ENCODE measurements at regions not wholly inside any gene's neighbourhood (a gene's known extent, or its start where the extent isn't known, plus 50 kb on each side); places are given as distances from the start of the nearest gene placed in this dataset.
A peak's percentile ranks its signal among the peaks of the same experiment; 100 is the strongest.

- H2BK120ac ChIP-seq (replicated peaks; ENCODE audit: low read depth, low read length), result no peak overlapping the region
- no peaks in the 10 kb centered on the region for H4K20me1 ChIP-seq (replicated peaks in 1 of 2; ENCODE audit: control insufficient read depth in 1 of 2, insufficient read depth in 2 of 2, low read length in 2 of 2)
- no peak overlapping the region for H2AFZ ChIP-seq (ENCODE audit: low read length)
- TF ChIP-seq RAD21 (IDR thresholded peaks at IDR 0.05 in 1 of 2, conservative IDR thresholded peaks at IDR 0.05 in 1 of 2; ENCODE audit: low read depth in 2 of 2, low read length in 2 of 2) (peak; percentile 79), CTCF (IDR thresholded peaks at IDR 0.05; ENCODE audit: control extremely low read depth in 1 of 3, insufficient read depth in 1 of 3, low read depth in 1 of 3, low read length in 3 of 3) (peak in 2 of 3 experiments; percentile 24 to 45; a peak in 2 of 4 replicates), SIX5 (IDR thresholded peaks at IDR 0.05; ENCODE audit: low read depth, low read length) (no peak)
- H3K27me3 ChIP-seq (replicated peaks in 1 of 4; ENCODE audit: control insufficient read depth in 3 of 4, extremely low read depth in 1 of 4, insufficient read depth in 3 of 4, low read length in 3 of 4), result no peaks in the 10 kb centered on the region
- H3K4me3 ChIP-seq (ENCODE audit: extremely low read depth in 1 of 4, insufficient read depth in 2 of 4, low read depth in 3 of 4, low read length in 4 of 4), result no peak overlapping the region
- CTCF ChIA-PET (ENCODE audit: partially characterized antibody), result interaction anchor here (0.5 to 1.1 kb wide), 9 partner anchors 10 to 823 kb away, joined by 3 to 4 read pairs (median 3); no protein-coding TSS in a partner anchor
- H4K91ac ChIP-seq (replicated peaks; ENCODE audit: insufficient read length, low read length), result no peak overlapping the region
- H3K4ac ChIP-seq (replicated peaks; ENCODE audit: insufficient read length, low read depth, low read length), result no peak overlapping the region
- H3K23ac ChIP-seq (ENCODE audit: insufficient read length), result no peak overlapping the region
- no peak overlapping the region for H4K8ac ChIP-seq (ENCODE audit: extremely low read depth, insufficient read depth, low read length)
- no peak overlapping the region for H3K27ac ChIP-seq (ENCODE audit: low read depth, low read length)
- H3K14ac ChIP-seq (ENCODE audit: insufficient read length), result no peak overlapping the region
- no peak overlapping the region for H4K5ac ChIP-seq (ENCODE audit: insufficient read length, low read depth, low read length)
- H3K9me3 ChIP-seq (ENCODE audit: insufficient read depth in 2 of 2, low read depth in 1 of 2, low read length in 1 of 2), result no peaks in the 10 kb centered on the region
- no peak overlapping the region for H2AK5ac ChIP-seq (ENCODE audit: low read depth, low read length)
- H2BK5ac ChIP-seq (ENCODE audit: low read depth, low read length), result no peak overlapping the region
- H3K18ac ChIP-seq (ENCODE audit: extremely low read depth, low read length), result no peak overlapping the region
- H2BK20ac ChIP-seq (ENCODE audit: low read length), result no peak overlapping the region
- H3K4me1 ChIP-seq (replicated peaks in 1 of 4; ENCODE audit: control insufficient read depth in 3 of 4, insufficient read depth in 4 of 4, low read length in 3 of 4), result no peaks in the 10 kb centered on the region
- H2BK15ac ChIP-seq (ENCODE audit: low read length), result no peak overlapping the region
- no peak for DNase-seq (ENCODE audit: low read depth in 1 of 2, low spot score in 2 of 2)
- no peak overlapping the region for H2BK12ac ChIP-seq (ENCODE audit: low read depth, low read length)
- no peaks in the 10 kb centered on the region for H3K36me3 ChIP-seq (ENCODE audit: control insufficient read depth in 2 of 4, insufficient read depth in 4 of 4, low read length in 3 of 4)
- no peak overlapping the region for H3K9ac ChIP-seq (replicated peaks in 1 of 4; ENCODE audit: extremely low read depth in 1 of 4, low read depth in 3 of 4, low read length in 3 of 4)
- WGBS, 2 experiments (ENCODE audit: extremely low coverage in 1 of 2, insufficient coverage in 1 of 2, insufficient read length in 1 of 2, insufficient replicate concordance in 2 of 2, low coverage in 1 of 2, low lambda C conversion rate in 2 of 2, missing lambda C conversion rate in 1 of 2), result 72% methylated on average over 2 of the region's 2 CpGs; no CpG with 5 or more reads in 1 of the 2 experiments
- H3K23me2 ChIP-seq (ENCODE audit: low read depth, low read length), result no peaks in the 10 kb centered on the region
- H3K79me2 ChIP-seq (ENCODE audit: control insufficient read depth in 1 of 2, insufficient read depth in 2 of 2, low read length in 2 of 2), result no peaks in the 10 kb centered on the region
- no peaks in the 10 kb centered on the region for H3K79me1 ChIP-seq (ENCODE audit: low read depth, low read length)
- no peak overlapping the region for H3K56ac ChIP-seq (replicated peaks; ENCODE audit: insufficient read length, low read depth, low read length)
- no peak for FAIRE-seq
- no peak overlapping the region for H3K4me2 ChIP-seq (ENCODE audit: insufficient read depth in 1 of 2, low read depth in 2 of 2, low read length in 2 of 2)
- POLR2A ChIA-PET (ENCODE audit: partially characterized antibody), result no interaction called here
Observed at GRCh38 chr2:155372969-155373368, 674.5 kb downstream of the KCNJ3 start.

Measured in H1 (cell line).